H1 (cell line): ENCODE measurements at regions not wholly inside any gene's neighbourhood (a gene's known extent, or its start where the extent isn't known, plus 50 kb on each side); places are given as distances from the start of the nearest gene placed in this dataset.

Experiments
- CHD2 ChIP-seq: IDR thresholded peaks from 2 replicates; pipeline ENCODE4 v1.6.1; 2012; ENCODE audit warnings: low read length, improper control_type of control experiment
- CREB1 ChIP-seq: IDR thresholded peaks from 2 replicates; pipeline ENCODE4 v1.6.1; 2012; ENCODE audit warnings: inconsistent platforms
- EP300 ChIP-seq, 2 experiments: IDR thresholded peaks; 1 replicate in 1 of 2; 2 replicates in 1 of 2; pipeline ENCODE4 v1.6.1; 2011 to 2012; ENCODE audit warnings: low read depth in 2 of 2, low read length in 2 of 2, mild to moderate bottlenecking in 2 of 2, borderline replicate concordance in 1 of 2, inconsistent platforms in 1 of 2, moderate library complexity in 1 of 2
- POLR2A ChIP-seq, 2 experiments: IDR thresholded peaks; 1 replicate in 1 of 2; 2 replicates in 1 of 2; pipeline ENCODE4 v1.6.1; 2011; ENCODE audit warnings: low read depth in 2 of 2, low read length in 2 of 2, mild to moderate bottlenecking in 2 of 2; ENCODE audit errors: control extremely low read depth in 1 of 2
- POLR2AphosphoS5 ChIP-seq: IDR thresholded peaks from 2 replicates; pipeline ENCODE4 v1.6.1; 2011; ENCODE audit warnings: low read depth, low read length
- SP1 ChIP-seq: IDR thresholded peaks from 2 replicates; pipeline ENCODE4 v1.6.1; 2011; ENCODE audit warnings: low read depth, low read length
- SP2 ChIP-seq: IDR thresholded peaks from 2 replicates; pipeline ENCODE4 v1.6.1; 2012; ENCODE audit warnings: mild to moderate bottlenecking, low read length, inconsistent platforms
- ZNF274 ChIP-seq: IDR thresholded peaks from 2 replicates; pipeline ENCODE4 v1.7.0; 2012; ENCODE audit warnings: low read length, borderline replicate concordance; ENCODE audit errors: extremely low read depth
- TF ChIP-seq, protein P1 (sequence below): IDR thresholded peaks from 2 replicates; pipeline ENCODE4 v1.6.1; 2011; ENCODE audit warnings: low read depth, mild to moderate bottlenecking, low read length; ENCODE audit not compliant: insufficient read depth
- TF ChIP-seq, protein P2 (sequence below), 3 experiments: IDR thresholded peaks; 1 replicate in 2 of 3; 2 replicates in 1 of 3; pipeline versions ENCODE4 v1.5.1 to v1.6.1; 2011; ENCODE audit warnings: low read length in 3 of 3, mild to moderate bottlenecking in 3 of 3, inconsistent platforms in 2 of 3, low read depth in 1 of 3, moderate library complexity in 1 of 3; ENCODE audit not compliant: insufficient read depth in 1 of 3; ENCODE audit errors: control extremely low read depth in 1 of 3
- TF ChIP-seq, protein P3 (sequence below): IDR thresholded peaks from 2 replicates; pipeline ENCODE4 v1.6.1; 2012; ENCODE audit warnings: inconsistent platforms

- TF ChIP-seq ZNF274 (no peak), SP1 (no peak), CHD2 (no peak), CREB1 (no peak), POLR2AphosphoS5 (no peak), SP2 (no peak), POLR2A (IDR thresholded peaks at IDR 0.05; ENCODE audit: control extremely low read depth in 1 of 2, low read depth in 2 of 2, low read length in 2 of 2) (no peak), EP300 (IDR thresholded peaks at IDR 0.05; ENCODE audit: borderline replicate concordance in 1 of 2, low read depth in 2 of 2, low read length in 2 of 2) (no peak)
- TF ChIP-seq, protein P1, sequence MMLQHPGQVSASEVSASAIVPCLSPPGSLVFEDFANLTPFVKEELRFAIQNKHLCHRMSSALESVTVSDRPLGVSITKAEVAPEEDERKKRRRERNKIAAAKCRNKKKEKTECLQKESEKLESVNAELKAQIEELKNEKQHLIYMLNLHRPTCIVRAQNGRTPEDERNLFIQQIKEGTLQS, result no peak
- TF ChIP-seq, protein P2, sequence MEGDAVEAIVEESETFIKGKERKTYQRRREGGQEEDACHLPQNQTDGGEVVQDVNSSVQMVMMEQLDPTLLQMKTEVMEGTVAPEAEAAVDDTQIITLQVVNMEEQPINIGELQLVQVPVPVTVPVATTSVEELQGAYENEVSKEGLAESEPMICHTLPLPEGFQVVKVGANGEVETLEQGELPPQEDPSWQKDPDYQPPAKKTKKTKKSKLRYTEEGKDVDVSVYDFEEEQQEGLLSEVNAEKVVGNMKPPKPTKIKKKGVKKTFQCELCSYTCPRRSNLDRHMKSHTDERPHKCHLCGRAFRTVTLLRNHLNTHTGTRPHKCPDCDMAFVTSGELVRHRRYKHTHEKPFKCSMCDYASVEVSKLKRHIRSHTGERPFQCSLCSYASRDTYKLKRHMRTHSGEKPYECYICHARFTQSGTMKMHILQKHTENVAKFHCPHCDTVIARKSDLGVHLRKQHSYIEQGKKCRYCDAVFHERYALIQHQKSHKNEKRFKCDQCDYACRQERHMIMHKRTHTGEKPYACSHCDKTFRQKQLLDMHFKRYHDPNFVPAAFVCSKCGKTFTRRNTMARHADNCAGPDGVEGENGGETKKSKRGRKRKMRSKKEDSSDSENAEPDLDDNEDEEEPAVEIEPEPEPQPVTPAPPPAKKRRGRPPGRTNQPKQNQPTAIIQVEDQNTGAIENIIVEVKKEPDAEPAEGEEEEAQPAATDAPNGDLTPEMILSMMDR (IDR thresholded peaks at IDR 0.05; ENCODE audit: control extremely low read depth in 1 of 3, insufficient read depth in 1 of 3, low read depth in 1 of 3, low read length in 3 of 3), result no peak
- TF ChIP-seq, protein P3, sequence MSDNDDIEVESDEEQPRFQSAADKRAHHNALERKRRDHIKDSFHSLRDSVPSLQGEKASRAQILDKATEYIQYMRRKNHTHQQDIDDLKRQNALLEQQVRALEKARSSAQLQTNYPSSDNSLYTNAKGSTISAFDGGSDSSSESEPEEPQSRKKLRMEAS, result no peak
These were observed 575.6 kb downstream of the ADCYAP1 start for GRCh38 chr18:1480309-1480708.
